ENCODE measurements at regions not wholly inside any gene's neighbourhood (a gene's known extent, or its start where the extent isn't known, plus 50 kb on each side); places are given as distances from the start of the nearest gene placed in this dataset.
A peak's percentile ranks its signal among the peaks of the same experiment; 100 is the strongest.

DNA sequence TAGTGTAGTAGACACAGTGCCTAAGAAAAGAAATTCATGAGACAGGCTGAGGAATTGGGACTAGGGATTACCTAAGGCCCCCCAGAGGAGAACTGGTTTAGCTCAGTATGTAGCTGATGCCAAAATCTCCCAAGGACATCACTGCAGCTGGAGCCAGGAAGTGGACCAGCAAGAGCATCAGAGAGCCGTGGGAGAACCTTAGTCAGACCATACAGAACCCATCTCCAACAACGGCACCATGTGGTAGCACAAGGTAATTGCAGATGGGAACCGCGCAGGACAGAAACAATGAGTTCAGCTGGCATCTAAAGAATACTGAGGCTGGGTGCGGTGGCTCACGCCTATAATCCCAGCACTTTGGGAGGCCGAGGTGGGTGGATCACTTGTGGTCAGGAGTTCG lies 81.7 kb downstream of the WNT5A start:
- no peak overlapping the region for H3K4me3 ChIP-seq (replicated peaks; ENCODE audit: low read depth, low read length)
- DNase-seq (ENCODE audit: low read depth) = peak; percentile 35
- TF ChIP-seq, protein P1, sequence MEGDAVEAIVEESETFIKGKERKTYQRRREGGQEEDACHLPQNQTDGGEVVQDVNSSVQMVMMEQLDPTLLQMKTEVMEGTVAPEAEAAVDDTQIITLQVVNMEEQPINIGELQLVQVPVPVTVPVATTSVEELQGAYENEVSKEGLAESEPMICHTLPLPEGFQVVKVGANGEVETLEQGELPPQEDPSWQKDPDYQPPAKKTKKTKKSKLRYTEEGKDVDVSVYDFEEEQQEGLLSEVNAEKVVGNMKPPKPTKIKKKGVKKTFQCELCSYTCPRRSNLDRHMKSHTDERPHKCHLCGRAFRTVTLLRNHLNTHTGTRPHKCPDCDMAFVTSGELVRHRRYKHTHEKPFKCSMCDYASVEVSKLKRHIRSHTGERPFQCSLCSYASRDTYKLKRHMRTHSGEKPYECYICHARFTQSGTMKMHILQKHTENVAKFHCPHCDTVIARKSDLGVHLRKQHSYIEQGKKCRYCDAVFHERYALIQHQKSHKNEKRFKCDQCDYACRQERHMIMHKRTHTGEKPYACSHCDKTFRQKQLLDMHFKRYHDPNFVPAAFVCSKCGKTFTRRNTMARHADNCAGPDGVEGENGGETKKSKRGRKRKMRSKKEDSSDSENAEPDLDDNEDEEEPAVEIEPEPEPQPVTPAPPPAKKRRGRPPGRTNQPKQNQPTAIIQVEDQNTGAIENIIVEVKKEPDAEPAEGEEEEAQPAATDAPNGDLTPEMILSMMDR (IDR thresholded peaks at IDR 0.05; ENCODE audit: low read length, missing control alignments) = peak; percentile 39

DNA sequence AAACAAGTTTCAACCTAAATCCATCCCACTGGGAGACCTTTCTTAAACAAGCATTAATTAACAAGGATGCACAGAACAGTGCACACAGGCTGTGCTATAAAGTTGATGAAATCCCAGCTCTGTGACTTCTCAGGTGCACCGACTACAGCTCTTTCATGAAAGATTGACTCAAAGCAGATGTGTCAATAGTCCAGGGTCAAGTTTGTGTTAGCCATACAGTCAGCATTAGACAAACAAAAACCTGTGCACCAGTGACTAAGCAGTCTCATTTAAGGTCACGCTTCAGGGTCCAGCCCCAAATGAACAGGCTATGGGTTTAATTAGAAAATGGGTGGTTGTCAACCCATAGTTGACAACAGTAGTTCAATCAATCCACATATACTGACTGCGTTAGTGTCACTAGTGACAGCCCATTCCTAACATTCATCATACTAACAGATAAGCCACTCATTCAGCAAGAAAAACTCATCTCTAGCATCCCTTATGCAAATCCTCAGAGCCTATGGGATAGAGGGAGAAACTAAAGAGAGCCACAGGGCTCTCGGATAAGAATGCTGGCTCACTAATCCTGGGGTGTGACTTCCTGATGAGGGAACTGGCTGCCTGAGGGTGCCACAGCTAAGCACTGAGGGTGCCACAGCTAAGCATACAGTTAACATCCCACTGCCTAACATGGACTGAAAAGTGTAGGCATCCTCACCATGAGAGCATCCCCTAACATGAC lies 84.1 kb downstream of the WNT5A start:
- no peak for DNase-seq (ENCODE audit: low read depth)
- no peak overlapping the region for H3K4me3 ChIP-seq (replicated peaks; ENCODE audit: low read depth, low read length)
- TF ChIP-seq, protein P1 (IDR thresholded peaks at IDR 0.05; ENCODE audit: low read length, missing control alignments) = no peak

DNA sequence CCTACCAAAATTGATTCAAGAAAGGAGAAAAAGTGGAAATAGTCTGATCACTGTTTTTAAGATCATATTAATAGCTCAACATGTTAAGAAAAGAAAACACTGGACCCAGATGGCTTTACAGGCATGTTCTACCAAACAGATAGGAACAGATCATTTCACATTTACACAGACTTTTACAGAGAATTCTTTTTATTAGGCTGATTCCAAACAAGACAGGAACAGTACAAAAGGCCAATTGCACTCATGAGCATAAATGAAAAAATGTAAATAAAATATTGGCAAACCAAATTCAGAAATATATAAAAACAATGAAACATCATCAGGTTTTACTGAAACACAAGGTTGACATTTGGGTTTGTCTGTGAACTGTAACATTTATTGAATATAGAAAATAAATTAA lies 106.5 kb downstream of the WNT5A start:
- no peak overlapping the region for H3K4me3 ChIP-seq (replicated peaks; ENCODE audit: low read depth, low read length)
- TF ChIP-seq, protein P1 (IDR thresholded peaks at IDR 0.05; ENCODE audit: low read length, missing control alignments) = no peak
- no peak for DNase-seq (ENCODE audit: low read depth)

DNA sequence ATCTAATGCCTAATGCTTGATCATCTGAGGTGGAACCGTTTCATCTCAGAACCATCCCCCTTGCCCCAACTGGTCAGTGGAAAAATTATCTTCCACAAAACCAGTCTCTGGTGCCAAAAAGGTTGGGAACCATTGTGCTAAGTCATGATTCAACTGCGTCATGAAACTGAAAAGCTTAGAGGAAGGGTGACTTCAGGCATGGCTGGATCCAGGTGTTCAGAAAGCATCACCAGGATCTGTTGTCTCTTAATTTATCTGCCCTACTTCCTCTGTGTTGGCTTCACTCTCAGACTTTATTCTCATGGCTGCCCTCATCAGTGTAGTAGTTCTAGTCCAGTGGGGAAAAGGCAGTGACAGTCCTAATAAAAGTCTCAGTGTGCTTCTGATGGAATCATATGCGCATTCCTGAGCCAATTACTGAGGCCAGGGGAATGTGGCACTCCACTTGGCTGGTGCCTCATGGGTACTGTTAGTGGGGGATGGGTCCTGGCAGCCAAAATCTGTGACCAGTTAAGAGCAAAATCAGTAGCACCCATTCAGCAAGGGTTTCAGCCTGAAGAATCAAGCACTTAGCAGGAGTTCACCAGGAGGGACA lies 110.3 kb downstream of the WNT5A start:
- TF ChIP-seq, protein P1 (IDR thresholded peaks at IDR 0.05; ENCODE audit: low read length, missing control alignments) = no peak
- DNase-seq (ENCODE audit: low read depth) = no peak
- H3K4me3 ChIP-seq (replicated peaks; ENCODE audit: low read depth, low read length) = no peak overlapping the region

DNA sequence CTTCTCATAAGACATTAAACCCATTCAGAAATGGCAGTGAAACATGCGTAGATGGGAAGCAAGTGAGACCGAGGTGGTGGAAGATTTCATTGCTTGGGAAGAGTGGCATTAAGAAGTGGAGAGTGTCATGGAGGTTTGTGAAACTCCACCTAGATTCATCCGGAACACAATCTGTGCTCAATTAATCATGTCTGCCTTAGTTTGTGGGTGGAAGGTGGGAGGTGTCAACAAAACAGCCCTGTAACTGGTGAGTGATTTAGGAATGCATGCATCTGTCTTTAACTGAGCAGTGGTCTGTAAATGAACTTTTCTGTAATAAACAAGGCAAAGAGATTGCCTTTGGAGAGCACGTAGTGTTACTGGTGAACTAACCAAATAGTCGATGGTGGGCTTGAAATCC lies 113.7 kb downstream of the WNT5A start:
- H3K4me3 ChIP-seq (replicated peaks; ENCODE audit: low read depth, low read length) = no peak overlapping the region
- TF ChIP-seq, protein P1 (IDR thresholded peaks at IDR 0.05; ENCODE audit: low read length, missing control alignments) = no peak
- DNase-seq (ENCODE audit: low read depth) = no peak

DNA sequence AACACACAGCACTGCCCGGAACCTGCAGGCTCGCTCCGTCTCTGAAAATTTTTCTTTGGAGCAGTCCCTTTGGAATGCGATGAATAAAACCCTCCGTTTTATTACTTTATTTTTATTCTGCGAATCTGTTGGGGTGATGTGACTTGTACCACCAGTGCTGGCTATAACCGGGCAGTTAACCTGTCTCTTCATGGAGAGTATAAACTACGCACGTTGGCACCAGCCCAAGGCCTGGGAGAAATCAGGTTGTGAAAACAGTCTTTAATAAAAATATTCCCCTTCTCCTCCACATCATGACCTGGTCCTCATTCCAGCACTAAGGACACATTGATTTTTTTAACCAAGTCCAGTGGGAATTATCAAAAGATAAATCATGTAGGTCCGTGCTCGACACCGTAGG lies 116.8 kb downstream of the WNT5A start:
- no peak overlapping the region for H3K4me3 ChIP-seq (replicated peaks; ENCODE audit: low read depth, low read length)
- TF ChIP-seq, protein P1 (IDR thresholded peaks at IDR 0.05; ENCODE audit: low read length, missing control alignments) = no peak
- no peak for DNase-seq (ENCODE audit: low read depth)
